Upper lobe of left lung (tissue), 6 donors: ENCODE measurements at regions not wholly inside any gene's neighbourhood (a gene's known extent, or its start where the extent isn't known, plus 50 kb on each side); places are given as distances from the start of the nearest gene placed in this dataset.

Experiments used
- ATAC-seq, 2 donors: fragments of 200-7000 bp; cut with Tn5 transposase; one replicate each; pipeline ENCODE4 v1.9.1; 2022; ENCODE audit warnings: mild to moderate bottlenecking in 2 of 2, moderate library complexity in 2 of 2; ENCODE audit not compliant: low FRiP score in 2 of 2
- DNase-seq, 2 donors: peaks; one replicate each; pipeline ENCODE4 v3.0.0-alpha.2; 2019 to 2020
- H3K27ac ChIP-seq, 4 donors: fragments of 200-600 bp; sonication (generic); one replicate each; pipeline ENCODE4 v1.5.1; 2016 to 2019
- H3K27me3 ChIP-seq, 4 donors: fragments of 200-600 bp; sonication (generic); one replicate each; pipeline ENCODE4 v1.5.1; 2017 to 2019
- H3K36me3 ChIP-seq, 4 donors: fragments of 200-600 bp; sonication (generic); one replicate each; pipeline ENCODE4 v1.5.1; 2016 to 2019
- H3K4me1 ChIP-seq, 4 donors: fragments of 200-600 bp; sonication (generic); one replicate each; pipeline ENCODE4 v1.5.1; 2018 to 2019
- H3K4me3 ChIP-seq, 4 donors: fragments of 200-600 bp; sonication (generic); one replicate each; pipeline ENCODE4 v1.5.1; 2017 to 2019; ENCODE audit warnings: mild to moderate bottlenecking in 2 of 4, moderate library complexity in 1 of 4
- H3K9me3 ChIP-seq, 4 donors: fragments of 200-600 bp; sonication (generic); one replicate each; pipeline ENCODE4 v1.5.1; 2018 to 2019
- CTCF ChIP-seq, 6 experiments: fragments of 450-650 bp in 4 of 6; fragments of 200-600 bp in 2 of 6; sonication (generic) in 2 of 6; IDR thresholded peaks; one replicate each; pipeline ENCODE4 v1.5.1; 2016 to 2019; ENCODE audit warnings: antibody characterized with exemption in 6 of 6
- EP300 ChIP-seq, 4 donors: sonication (generic); formaldehyde crosslinking; IDR thresholded peaks; one replicate each; pipeline ENCODE4 v1.5.1; 2017; ENCODE audit warnings: antibody characterized with exemption in 4 of 4, control low read depth in 2 of 4
- POLR2A ChIP-seq, 4 donors: fragments of 450-650 bp; IDR thresholded peaks; one replicate each; pipeline ENCODE4 v1.5.1; 2016 to 2017; ENCODE audit warnings: antibody characterized with exemption in 4 of 4, mild to moderate bottlenecking in 2 of 4
- POLR2AphosphoS5 ChIP-seq, 2 donors: sonication (generic); formaldehyde crosslinking; IDR thresholded peaks; one replicate each; pipeline ENCODE4 v1.5.1; 2017; ENCODE audit warnings: antibody characterized with exemption in 2 of 2
- WGBS, 2 donors: methylation state at CpG; one replicate each; pipeline ENCODE4 v1.1.5; 2017 to 2018; 5-methylcytosine and 5-hydroxymethylcytosine counted together
- donor health status: DM: no; HTN: no; CAD: no; lungs with moderate emphysema.
- donor health status: DM: no; HTN: yes; CAD: no; lungs with severe emphysema.

- no peak for ATAC-seq
Measured at GRCh38 chr1:94737124-94737998, 82.8 kb upstream of the SLC44A3 start.

DNA sequence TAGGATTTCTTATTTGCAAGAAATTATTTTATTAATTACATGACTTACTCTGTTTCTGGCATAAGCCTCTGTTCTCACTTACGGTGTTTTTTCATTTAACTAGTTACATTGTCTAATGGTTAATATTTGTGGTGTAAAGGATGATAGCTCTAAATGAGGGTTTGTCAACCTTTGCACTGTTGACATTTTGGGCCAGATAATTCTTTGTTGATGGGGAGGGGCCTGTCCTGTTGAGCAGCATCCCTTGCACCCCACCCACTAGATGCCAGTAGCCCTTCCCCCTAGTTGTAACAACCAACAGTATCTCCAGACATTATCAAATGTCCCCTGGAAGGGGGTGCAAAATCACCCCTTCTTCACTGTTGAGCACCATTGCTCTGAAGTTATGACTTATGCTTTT is 83.6 kb upstream of the SLC44A3 start:
- H3K27ac ChIP-seq, result no peak overlapping the region
- H3K9me3 ChIP-seq, result no peaks in the 10 kb centered on the region
- TF ChIP-seq POLR2A (IDR thresholded peaks at IDR 0.05) (no peak), EP300 (IDR thresholded peaks at IDR 0.05) (no peak), CTCF (IDR thresholded peaks at IDR 0.05) (no peak), POLR2AphosphoS5 (IDR thresholded peaks at IDR 0.05) (no peak)
- ATAC-seq (no peak), DNase-seq (no peak)
- WGBS, 2 donors, result 88 to 95% methylated on average over 1 of the region's 1 CpG
- peaks cover 5 to 24% (median 19%) of the 10 kb centered on the region in 4 donors for H3K4me1 ChIP-seq
- H3K36me3 ChIP-seq, result no peaks in the 10 kb centered on the region
- no peaks in the 10 kb centered on the region for H3K27me3 ChIP-seq
- H3K4me3 ChIP-seq, result no peak overlapping the region

More at GRCh38 chr1:94737124-94737998, 82.8 kb upstream of the SLC44A3 start:
- H3K4me1 ChIP-seq, result peaks cover 5 to 24% (median 19%) of the 10 kb centered on the region in 4 donors
- no peaks in the 10 kb centered on the region for H3K27me3 ChIP-seq
- no peaks in the 10 kb centered on the region for H3K36me3 ChIP-seq
- TF ChIP-seq POLR2AphosphoS5 (IDR thresholded peaks at IDR 0.05) (no peak), CTCF (IDR thresholded peaks at IDR 0.05) (no peak), POLR2A (IDR thresholded peaks at IDR 0.05) (no peak), EP300 (IDR thresholded peaks at IDR 0.05) (no peak)
- H3K27ac ChIP-seq, result peak overlapping the region in 1 of 4 donors; percentile 7
- DNase-seq, result no peak
- H3K9me3 ChIP-seq, result no peaks in the 10 kb centered on the region
- WGBS, 2 donors, result 37 to 46% methylated on average over 5 of the region's 5 CpGs
- no peak overlapping the region for H3K4me3 ChIP-seq

DNA sequence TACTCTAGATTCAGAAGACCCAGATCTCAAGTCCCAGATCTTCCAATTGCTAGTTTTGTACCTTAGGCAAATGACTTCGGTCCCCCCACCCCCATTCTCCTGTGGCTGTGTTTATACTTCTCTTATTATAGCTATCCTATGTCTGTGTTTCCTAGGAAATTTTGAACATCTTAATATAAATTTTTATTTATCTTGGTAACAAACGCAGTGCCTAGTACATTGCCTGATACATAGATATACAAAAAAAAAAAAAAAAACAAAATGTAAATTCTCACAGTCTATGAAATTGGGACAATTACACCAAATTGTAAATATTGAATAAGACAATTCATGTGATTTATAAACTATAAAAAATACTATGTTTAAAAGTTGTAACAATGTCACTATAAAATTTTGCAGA is 84.1 kb upstream of the SLC44A3 start:
- no peaks in the 10 kb centered on the region for H3K9me3 ChIP-seq
- DNase-seq (no peak), ATAC-seq (no peak)
- H3K27ac ChIP-seq, result peak overlapping the region in 1 of 4 donors; percentile 47
- H3K36me3 ChIP-seq, result no peaks in the 10 kb centered on the region
- no peak for TF ChIP-seq POLR2A (IDR thresholded peaks at IDR 0.05)
- no peak for TF ChIP-seq POLR2AphosphoS5 (IDR thresholded peaks at IDR 0.05)
- TF ChIP-seq EP300 (IDR thresholded peaks at IDR 0.05), result no peak
- no peak for TF ChIP-seq CTCF (IDR thresholded peaks at IDR 0.05)
- no peak overlapping the region for H3K4me3 ChIP-seq
- peaks cover 5 to 24% (median 19%) of the 10 kb centered on the region in 4 donors for H3K4me1 ChIP-seq
- 86 to 92% methylated on average over 2 of the region's 2 CpGs for WGBS, 2 donors
- no peaks in the 10 kb centered on the region for H3K27me3 ChIP-seq

DNA sequence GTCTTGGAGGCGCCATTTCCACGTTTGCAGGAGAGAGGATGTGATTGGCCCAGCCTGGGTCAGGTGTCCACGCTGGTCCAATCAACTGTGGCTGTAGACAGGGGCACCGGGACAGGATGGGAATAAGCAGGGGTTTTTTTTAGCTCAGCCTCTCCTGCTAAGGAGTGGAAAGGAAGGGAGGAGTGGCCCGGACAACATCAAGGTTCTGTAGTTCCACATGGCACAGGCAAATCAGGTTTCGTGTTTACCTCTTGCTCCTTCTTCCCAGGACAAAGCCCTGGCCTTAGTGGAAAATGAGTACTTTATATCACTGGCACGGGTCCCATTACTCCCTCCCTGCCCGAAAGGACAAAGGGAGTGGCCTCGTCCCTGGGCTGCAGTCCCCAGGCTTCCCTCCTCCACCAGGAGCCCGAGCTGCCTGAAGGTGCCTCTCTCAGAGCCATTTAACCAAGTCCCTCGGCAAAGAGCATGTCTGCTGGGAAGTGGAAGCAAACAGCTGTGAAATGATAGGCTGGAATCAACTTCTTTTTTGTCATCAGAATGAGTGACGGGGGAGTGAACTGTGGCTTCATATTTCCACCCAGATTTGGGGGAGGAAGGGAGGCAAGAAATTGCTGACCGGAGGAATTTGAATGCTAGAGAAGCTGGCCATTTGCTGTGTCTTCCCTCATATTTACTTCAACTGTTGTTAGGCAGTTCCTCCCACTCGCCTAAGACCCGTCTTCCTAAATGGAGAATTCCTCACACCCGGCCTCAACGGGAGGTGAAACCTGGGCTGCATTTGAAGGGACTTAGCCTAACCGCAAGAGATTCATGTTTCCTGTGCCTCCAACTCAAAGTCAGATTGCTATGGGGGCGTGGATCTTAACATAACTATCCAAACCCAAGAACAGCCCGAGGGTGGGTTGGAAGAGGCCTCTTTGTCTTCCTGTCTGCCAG is 84.9 kb upstream of the SLC44A3 start:
- H3K9me3 ChIP-seq, result no peaks in the 10 kb centered on the region
- peaks cover 5 to 24% (median 19%) of the 10 kb centered on the region in 4 donors for H3K4me1 ChIP-seq
- H3K4me3 ChIP-seq, result no peak overlapping the region
- 48 to 50% methylated on average over 19 to 20 of the region's 20 CpGs for WGBS, 2 donors
- no peaks in the 10 kb centered on the region for H3K36me3 ChIP-seq
- TF ChIP-seq POLR2A (IDR thresholded peaks at IDR 0.05) (peak in 1 of 4 donors; percentile 38), EP300 (IDR thresholded peaks at IDR 0.05) (no peak)
- DNase-seq (peak in 1 of 2 donors; percentile 74), ATAC-seq (peak; percentile 58 to 67)
- peak overlapping the region; percentile 15 to 75 (median 44) for H3K27ac ChIP-seq
- H3K27me3 ChIP-seq, result no peaks in the 10 kb centered on the region

GRCh38 chr1:94731891-94732290 is 88.3 kb upstream of the SLC44A3 start:
- Histone ChIP-seq H3K27me3 (no peaks in the 10 kb centered on the region), H3K27ac (no peak overlapping the region), H3K4me1 (peaks cover 12 to 22% (median 19%) of the 10 kb centered on the region in 4 donors), H3K4me3 (no peak overlapping the region), H3K9me3 (no peaks in the 10 kb centered on the region), H3K36me3 (no peaks in the 10 kb centered on the region)
- ATAC-seq (no peak), DNase-seq (no peak)
- WGBS, 2 donors, result 75 to 94% methylated on average over 1 of the region's 1 CpG
- no peak for TF ChIP-seq POLR2A (IDR thresholded peaks at IDR 0.05)
- TF ChIP-seq CTCF (IDR thresholded peaks at IDR 0.05), result no peak
- no peak for TF ChIP-seq EP300 (IDR thresholded peaks at IDR 0.05)
- TF ChIP-seq POLR2AphosphoS5 (IDR thresholded peaks at IDR 0.05), result no peak
